ENCODE measurements at regions not wholly inside any gene's neighbourhood (a gene's known extent, or its start where the extent isn't known, plus 50 kb on each side); places are given as distances from the start of the nearest gene placed in this dataset.

DNA sequence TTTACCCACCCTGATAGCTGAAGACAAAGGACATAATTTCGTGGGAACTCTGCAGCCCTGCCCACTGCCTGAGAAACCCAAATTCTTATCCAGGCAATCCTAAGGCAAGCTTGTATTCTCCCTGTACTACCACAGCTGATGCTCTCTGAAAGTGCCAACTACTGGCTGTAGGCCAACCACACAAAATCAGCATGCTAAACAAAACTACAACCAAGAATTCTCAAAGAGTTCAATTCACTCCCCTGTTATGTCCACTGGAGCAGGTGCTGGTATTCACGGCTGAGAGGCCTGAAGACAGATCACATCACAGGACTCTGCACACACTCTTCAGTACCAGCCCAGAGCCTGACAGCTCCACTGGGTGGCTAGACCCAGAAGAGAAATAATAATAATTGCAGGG lies 375.9 kb upstream of the NDST4 start:
- TF ChIP-seq SIN3A (IDR thresholded peaks at IDR 0.05; ENCODE audit: borderline replicate concordance, insufficient read depth, low read length), result no peak
- no peak for TF ChIP-seq FOXP2 (optimal IDR thresholded peaks at IDR 0.05; ENCODE audit: borderline replicate concordance, extremely low read depth, extremely low read length, insufficient read depth)
- no peak for TF ChIP-seq POLR2AphosphoS5 (IDR thresholded peaks at IDR 0.05; ENCODE audit: low read depth, low read length)
- TF ChIP-seq, protein P1, sequence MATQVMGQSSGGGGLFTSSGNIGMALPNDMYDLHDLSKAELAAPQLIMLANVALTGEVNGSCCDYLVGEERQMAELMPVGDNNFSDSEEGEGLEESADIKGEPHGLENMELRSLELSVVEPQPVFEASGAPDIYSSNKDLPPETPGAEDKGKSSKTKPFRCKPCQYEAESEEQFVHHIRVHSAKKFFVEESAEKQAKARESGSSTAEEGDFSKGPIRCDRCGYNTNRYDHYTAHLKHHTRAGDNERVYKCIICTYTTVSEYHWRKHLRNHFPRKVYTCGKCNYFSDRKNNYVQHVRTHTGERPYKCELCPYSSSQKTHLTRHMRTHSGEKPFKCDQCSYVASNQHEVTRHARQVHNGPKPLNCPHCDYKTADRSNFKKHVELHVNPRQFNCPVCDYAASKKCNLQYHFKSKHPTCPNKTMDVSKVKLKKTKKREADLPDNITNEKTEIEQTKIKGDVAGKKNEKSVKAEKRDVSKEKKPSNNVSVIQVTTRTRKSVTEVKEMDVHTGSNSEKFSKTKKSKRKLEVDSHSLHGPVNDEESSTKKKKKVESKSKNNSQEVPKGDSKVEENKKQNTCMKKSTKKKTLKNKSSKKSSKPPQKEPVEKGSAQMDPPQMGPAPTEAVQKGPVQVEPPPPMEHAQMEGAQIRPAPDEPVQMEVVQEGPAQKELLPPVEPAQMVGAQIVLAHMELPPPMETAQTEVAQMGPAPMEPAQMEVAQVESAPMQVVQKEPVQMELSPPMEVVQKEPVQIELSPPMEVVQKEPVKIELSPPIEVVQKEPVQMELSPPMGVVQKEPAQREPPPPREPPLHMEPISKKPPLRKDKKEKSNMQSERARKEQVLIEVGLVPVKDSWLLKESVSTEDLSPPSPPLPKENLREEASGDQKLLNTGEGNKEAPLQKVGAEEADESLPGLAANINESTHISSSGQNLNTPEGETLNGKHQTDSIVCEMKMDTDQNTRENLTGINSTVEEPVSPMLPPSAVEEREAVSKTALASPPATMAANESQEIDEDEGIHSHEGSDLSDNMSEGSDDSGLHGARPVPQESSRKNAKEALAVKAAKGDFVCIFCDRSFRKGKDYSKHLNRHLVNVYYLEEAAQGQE (IDR thresholded peaks at IDR 0.05; ENCODE audit: insufficient read depth in 1 of 2, low read depth in 2 of 2, low read length in 2 of 2), result no peak
- no peak for TF ChIP-seq TAF1 (IDR thresholded peaks at IDR 0.05; ENCODE audit: borderline replicate concordance, insufficient read depth, low read length)

DNA sequence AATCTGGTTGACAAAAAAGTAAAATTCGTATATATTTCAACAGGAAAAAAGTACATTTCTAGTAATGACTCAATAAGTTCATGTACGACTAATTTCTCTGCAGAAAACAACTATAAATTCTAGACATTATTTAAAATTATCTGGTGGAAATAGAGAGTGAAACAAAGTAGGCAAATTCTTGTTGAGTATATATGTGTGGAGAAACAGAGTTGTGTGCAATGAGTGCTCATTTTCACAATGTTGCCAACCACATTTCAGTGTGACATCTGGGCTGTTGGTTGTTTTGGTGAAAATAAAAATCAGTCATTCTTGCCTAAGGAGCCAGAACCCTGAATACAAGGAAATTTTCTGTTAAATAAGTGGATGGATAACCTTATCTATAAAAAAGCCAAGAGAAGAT lies 372.0 kb upstream of the NDST4 start:
- TF ChIP-seq, protein P1 (IDR thresholded peaks at IDR 0.05; ENCODE audit: insufficient read depth in 1 of 2, low read depth in 2 of 2, low read length in 2 of 2), result no peak
- TF ChIP-seq FOXP2 (optimal IDR thresholded peaks at IDR 0.05; ENCODE audit: borderline replicate concordance, extremely low read depth, extremely low read length, insufficient read depth) (no peak), POLR2AphosphoS5 (IDR thresholded peaks at IDR 0.05; ENCODE audit: low read depth, low read length) (no peak), SIN3A (IDR thresholded peaks at IDR 0.05; ENCODE audit: borderline replicate concordance, insufficient read depth, low read length) (no peak), TAF1 (IDR thresholded peaks at IDR 0.05; ENCODE audit: borderline replicate concordance, insufficient read depth, low read length) (no peak)

DNA sequence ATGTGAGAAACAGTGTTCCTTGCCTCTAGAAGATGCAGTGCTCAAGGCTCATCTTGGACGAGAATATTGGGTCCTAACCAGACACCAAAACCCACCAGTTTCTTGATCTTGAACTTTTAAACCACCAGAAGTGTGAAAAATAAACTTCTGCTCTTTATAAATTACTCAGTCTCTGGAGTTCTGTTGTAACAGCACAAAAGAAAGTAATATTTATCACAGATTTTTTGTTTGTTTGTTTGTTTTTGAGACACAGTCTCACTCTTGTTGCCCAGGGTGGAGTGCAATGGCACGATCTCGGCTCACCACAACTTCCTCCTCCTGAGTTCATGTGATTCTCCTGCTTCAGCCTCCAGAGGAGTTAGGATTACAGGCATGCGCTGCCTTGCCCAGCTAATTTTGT lies 371.1 kb upstream of the NDST4 start:
- TF ChIP-seq SIN3A (IDR thresholded peaks at IDR 0.05; ENCODE audit: borderline replicate concordance, insufficient read depth, low read length), result no peak
- no peak for TF ChIP-seq TAF1 (IDR thresholded peaks at IDR 0.05; ENCODE audit: borderline replicate concordance, insufficient read depth, low read length)
- TF ChIP-seq, protein P1 (IDR thresholded peaks at IDR 0.05; ENCODE audit: insufficient read depth in 1 of 2, low read depth in 2 of 2, low read length in 2 of 2), result no peak
- TF ChIP-seq FOXP2 (optimal IDR thresholded peaks at IDR 0.05; ENCODE audit: borderline replicate concordance, extremely low read depth, extremely low read length, insufficient read depth), result no peak
- TF ChIP-seq POLR2AphosphoS5 (IDR thresholded peaks at IDR 0.05; ENCODE audit: low read depth, low read length), result no peak

DNA sequence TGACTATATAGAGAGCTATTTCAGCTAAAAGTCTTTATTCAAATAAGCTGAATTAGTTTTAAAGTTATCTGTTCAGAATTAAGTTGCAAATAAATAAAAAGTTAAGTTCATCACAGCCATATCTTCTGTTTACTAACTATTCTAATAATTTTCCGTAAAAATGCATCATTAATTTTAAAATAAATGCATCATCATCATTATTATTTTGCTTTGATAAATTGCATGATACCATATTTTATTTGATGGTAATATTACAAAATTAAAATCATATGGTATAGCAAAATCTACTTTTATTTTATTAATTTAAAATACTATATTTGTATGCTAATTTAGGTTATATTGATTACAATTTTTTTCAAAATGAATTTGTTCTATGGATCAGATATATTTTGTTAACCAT lies 357.3 kb upstream of the NDST4 start:
- TF ChIP-seq FOXP2 (optimal IDR thresholded peaks at IDR 0.05; ENCODE audit: borderline replicate concordance, extremely low read depth, extremely low read length, insufficient read depth), result no peak

DNA sequence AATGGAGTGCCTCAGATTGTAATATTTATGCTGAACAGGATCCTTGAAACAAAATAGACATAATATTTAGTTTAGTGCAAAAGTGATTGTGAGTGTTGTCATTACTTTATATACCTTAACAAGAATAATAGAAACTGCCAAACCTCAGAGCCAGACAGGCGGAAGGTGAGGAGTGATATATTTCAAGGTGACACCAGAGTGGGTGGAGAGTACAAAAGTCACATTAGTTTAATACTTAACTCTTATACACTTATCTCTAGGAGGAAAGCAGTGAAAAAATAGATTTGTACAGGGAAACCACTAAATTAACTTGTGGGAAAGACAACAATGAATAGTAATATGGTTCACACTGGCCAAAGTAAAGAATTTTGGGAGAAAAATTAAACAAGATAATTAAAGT lies 342.8 kb upstream of the NDST4 start:
- TF ChIP-seq TAF1 (IDR thresholded peaks at IDR 0.05; ENCODE audit: borderline replicate concordance, insufficient read depth, low read length) (no peak), POLR2AphosphoS5 (IDR thresholded peaks at IDR 0.05; ENCODE audit: low read depth, low read length) (no peak)

DNA sequence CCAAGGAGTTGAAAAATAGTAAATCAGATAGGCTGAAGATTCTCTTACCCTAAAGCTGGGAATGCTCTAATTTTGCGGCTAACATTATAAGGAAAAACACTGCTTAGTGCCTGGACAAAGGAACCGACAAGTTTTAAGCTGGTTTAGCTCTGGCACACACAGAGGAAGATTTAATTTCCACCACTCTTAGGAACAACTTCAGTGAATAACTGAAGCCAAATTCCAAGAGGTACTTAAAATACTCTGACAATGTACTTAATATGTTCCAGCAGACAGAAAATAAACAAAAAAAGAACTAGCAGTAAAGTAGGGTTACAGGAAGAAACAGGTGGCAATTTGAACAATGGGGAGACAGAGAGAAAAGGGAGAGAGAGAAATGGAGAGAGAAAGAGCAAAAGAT lies 340.8 kb upstream of the NDST4 start:
- TF ChIP-seq, protein P1 (IDR thresholded peaks at IDR 0.05; ENCODE audit: insufficient read depth in 1 of 2, low read depth in 2 of 2, low read length in 2 of 2), result no peak
- TF ChIP-seq SIN3A (IDR thresholded peaks at IDR 0.05; ENCODE audit: borderline replicate concordance, insufficient read depth, low read length) (no peak), POLR2AphosphoS5 (IDR thresholded peaks at IDR 0.05; ENCODE audit: low read depth, low read length) (no peak), TAF1 (IDR thresholded peaks at IDR 0.05; ENCODE audit: borderline replicate concordance, insufficient read depth, low read length) (no peak), FOXP2 (optimal IDR thresholded peaks at IDR 0.05; ENCODE audit: borderline replicate concordance, extremely low read depth, extremely low read length, insufficient read depth) (no peak)

All from PFSK-1 (cell line).